Tibial artery (tissue), 4 donors: ENCODE measurements at regions not wholly inside any gene's neighbourhood (a gene's known extent, or its start where the extent isn't known, plus 50 kb on each side); places are given as distances from the start of the nearest gene placed in this dataset.

ENCODE experiments used
- DNase-seq, 2 donors: peaks; one replicate each; pipeline ENCODE4 v3.0.0-alpha.2; 2019
- H3K27ac ChIP-seq, 2 donors: fragments of 200-600 bp; sonication (generic) in 1 of 2; 1 replicate in 1 of 2; 2 replicates in 1 of 2; pipeline ENCODE4 v1.5.1; 2018 to 2019; ENCODE audit warnings: mild to moderate bottlenecking in 1 of 2
- H3K27me3 ChIP-seq, 2 donors: fragments of 200-600 bp; sonication (generic) in 1 of 2; one replicate each; pipeline versions ENCODE4 v1.5.1 to v1.6.0; 2016 to 2019
- H3K36me3 ChIP-seq, 3 donors: fragments of 200-600 bp; sonication (generic) in 2 of 3; one replicate each; pipeline ENCODE4 v1.5.1; 2016 to 2019; ENCODE audit warnings: mild to moderate bottlenecking in 2 of 3
- H3K4me1 ChIP-seq, 4 donors: fragments of 200-600 bp; sonication (generic) in 2 of 4; 1 replicate in 3 of 4; 2 replicates in 1 of 4; pipeline ENCODE4 v1.5.1; 2016 to 2019
- H3K4me3 ChIP-seq, 2 donors: fragments of 200-600 bp; sonication (generic) in 1 of 2; 1 replicate in 1 of 2; 2 replicates in 1 of 2; pipeline ENCODE4 v1.5.1; 2018 to 2019; ENCODE audit warnings: mild to moderate bottlenecking in 2 of 2
- H3K9me3 ChIP-seq, 3 donors: fragments of 200-600 bp; sonication (generic) in 1 of 3; one replicate each; pipeline ENCODE4 v1.5.1; 2016 to 2019
- CTCF ChIP-seq, 2 experiments: fragments of 200-600 bp in 1 of 2; fragments of 450-650 bp in 1 of 2; IDR thresholded peaks; one replicate each; pipeline ENCODE4 v1.5.1; 2017 to 2019; ENCODE audit warnings: antibody characterized with exemption in 2 of 2, mild to moderate bottlenecking in 1 of 2, moderate library complexity in 1 of 2
- intact Hi-C: fragments of 100-400 bp; cut with DNase I; formaldehyde crosslinking; loops from one replicate; pipeline ENCODE4 v1.15.0; 2023; ENCODE audit warnings: low total_unique reads

GRCh38 chr10:78905015-78905956, 163.5 kb upstream of the ZMIZ1 start:
- no peaks in the 10 kb centered on the region for H3K9me3 ChIP-seq
- no peak for TF ChIP-seq CTCF (IDR thresholded peaks at IDR 0.05)
- peaks cover 0 to 3% (median under 1%) of the 10 kb centered on the region in 4 donors for H3K4me1 ChIP-seq
- H3K4me3 ChIP-seq, result no peak overlapping the region
- intact Hi-C loops, result no loop called here
- no peaks in the 10 kb centered on the region for H3K36me3 ChIP-seq
- no peak for DNase-seq
- no peaks in the 10 kb centered on the region for H3K27me3 ChIP-seq
- no peak overlapping the region for H3K27ac ChIP-seq

- H3K27ac ChIP-seq, result no peak overlapping the region
- DNase-seq, result peak in 1 of 2 donors; percentile 51
- no peaks in the 10 kb centered on the region for H3K4me1 ChIP-seq
- no peak for TF ChIP-seq CTCF (IDR thresholded peaks at IDR 0.05)
- no peak overlapping the region for H3K4me3 ChIP-seq
- H3K27me3 ChIP-seq, result no peaks in the 10 kb centered on the region
- H3K9me3 ChIP-seq, result no peaks in the 10 kb centered on the region
- H3K36me3 ChIP-seq, result no peaks in the 10 kb centered on the region
- intact Hi-C loops, result no loop called here
These were observed 162.8 kb upstream of the ZMIZ1 start for GRCh38 chr10:78905957-78906308.

GRCh38 chr10:78906734-78907390, 161.9 kb upstream of the ZMIZ1 start:
- H3K27ac ChIP-seq, result no peak overlapping the region
- TF ChIP-seq CTCF (IDR thresholded peaks at IDR 0.05), result no peak
- no peaks in the 10 kb centered on the region for H3K36me3 ChIP-seq
- H3K27me3 ChIP-seq, result no peaks in the 10 kb centered on the region
- no peak overlapping the region for H3K4me3 ChIP-seq
- DNase-seq, result peak in 1 of 2 donors; percentile 27
- H3K9me3 ChIP-seq, result no peaks in the 10 kb centered on the region
- intact Hi-C loops, result no loop called here
- no peaks in the 10 kb centered on the region for H3K4me1 ChIP-seq

GRCh38 chr10:78907551-78908211, 161.1 kb upstream of the ZMIZ1 start:
- no peaks in the 10 kb centered on the region for H3K36me3 ChIP-seq
- intact Hi-C loops, result no loop called here
- H3K27me3 ChIP-seq, result no peaks in the 10 kb centered on the region
- H3K4me1 ChIP-seq, result no peaks in the 10 kb centered on the region
- peak in 1 of 2 donors; percentile 51 for DNase-seq
- H3K27ac ChIP-seq, result no peak overlapping the region
- H3K4me3 ChIP-seq, result no peak overlapping the region
- TF ChIP-seq CTCF (IDR thresholded peaks at IDR 0.05), result no peak
- no peaks in the 10 kb centered on the region for H3K9me3 ChIP-seq

GRCh38 chr10:78909221-78909620, 159.5 kb upstream of the ZMIZ1 start:
- Histone ChIP-seq H3K27me3 (no peaks in the 10 kb centered on the region), H3K4me1 (no peaks in the 10 kb centered on the region), H3K9me3 (no peaks in the 10 kb centered on the region), H3K4me3 (no peak overlapping the region), H3K36me3 (no peaks in the 10 kb centered on the region), H3K27ac (no peak overlapping the region)
- intact Hi-C loops, result no loop called here
- DNase-seq, result no peak
- no peak for TF ChIP-seq CTCF (IDR thresholded peaks at IDR 0.05)
